Right lobe of liver (tissue), 6 donors: ENCODE measurements at regions not wholly inside any gene's neighbourhood (a gene's known extent, or its start where the extent isn't known, plus 50 kb on each side); places are given as distances from the start of the nearest gene placed in this dataset.
"Not testable (repeated sequence)": the region's sequence is repeated elsewhere in the genome, so short reads cannot be mapped to it uniquely, and the experiment has no call there.

Source experiments
- ATAC-seq, 4 donors: fragments of 200-7000 bp; cut with Tn5 transposase; one replicate each; pipeline ENCODE4 v1.9.1; 2020; ENCODE audit warnings: mild to moderate bottlenecking in 4 of 4, moderate library complexity in 4 of 4
- DNase-seq, 3 donors: peaks; one replicate each; pipeline ENCODE4 v3.0.0-alpha.2; 2020
- H3K27ac ChIP-seq, 3 donors: fragments of 200-600 bp; one replicate each; pipeline ENCODE4 v1.8.0; 2022
- H3K27me3 ChIP-seq, 2 donors: fragments of 200-600 bp; one replicate each; pipeline ENCODE4 v1.8.0; 2022
- H3K36me3 ChIP-seq, 4 donors: fragments of 200-600 bp; sonication (generic) in 1 of 4; one replicate each; pipeline versions ENCODE4 v1.5.1 to v1.8.0; 2017 to 2022; ENCODE audit warnings: control low read depth in 1 of 4
- H3K4me1 ChIP-seq, 4 donors: fragments of 200-600 bp; sonication (generic) in 1 of 4; one replicate each; pipeline versions ENCODE4 v1.5.1 to v1.8.0; 2017 to 2022; ENCODE audit warnings: control low read depth in 1 of 4
- H3K4me3 ChIP-seq, 3 donors: fragments of 200-600 bp; one replicate each; pipeline ENCODE4 v1.8.0; 2022
- H3K9me3 ChIP-seq, 4 donors: fragments of 200-600 bp; sonication (generic) in 1 of 4; one replicate each; pipeline versions ENCODE4 v1.5.1 to v1.8.0; 2017 to 2022; ENCODE audit warnings: control low read depth in 1 of 4
- CTCF ChIP-seq, 4 donors: fragments of 200-600 bp in 3 of 4; fragments of 450-650 bp in 1 of 4; IDR thresholded peaks; one replicate each; pipeline versions ENCODE4 v1.5.1 to v1.8.0; 2016 to 2022; ENCODE audit warnings: antibody characterized with exemption in 4 of 4, mild to moderate bottlenecking in 2 of 4
- POLR2A ChIP-seq: fragments of 450-650 bp; IDR thresholded peaks from one replicate; pipeline ENCODE4 v1.6.1; 2017; ENCODE audit warnings: antibody characterized with exemption, mild to moderate bottlenecking
- WGBS: methylation state at CpG from one replicate; pipeline ENCODE4 v1.1.6; 2018; ENCODE audit warnings: low coverage, low lambda C conversion rate; ENCODE audit not compliant: insufficient coverage; ENCODE audit errors: missing lambda C conversion rate; 5-methylcytosine and 5-hydroxymethylcytosine counted together
- intact Hi-C, 2 donors: fragments of 100-400 bp; cut with DNase I; formaldehyde crosslinking; loops; one replicate each; pipeline versions ENCODE4 v1.11.2 to v1.14.1; 2022
- donor health status: DM: no; HTN: yes; CAD: no.
- donor health status: DM: no; HTN: no; CAD: no.
- donor health status: DM: no; HTN: no; CAD: no.
- donor health status: DM: no; HTN: yes; CAD: no.
- donor health status: DM: no; HTN: yes; CAD: no.

- TF ChIP-seq CTCF (IDR thresholded peaks at IDR 0.05), result no peak
- no peak for TF ChIP-seq POLR2A
- intact Hi-C loops, result no loop called here
- H3K4me1 ChIP-seq, result no peaks in the 10 kb centered on the region
- DNase-seq (no peak), ATAC-seq (peak in 2 of 4 donors; percentile 45 to 80)
- no peaks in the 10 kb centered on the region for H3K9me3 ChIP-seq
- H3K36me3 ChIP-seq, result no peaks in the 10 kb centered on the region
- H3K27ac ChIP-seq, result no peak overlapping the region
- 24% methylated on average over 4 of the region's 4 CpGs for WGBS
- no peaks in the 10 kb centered on the region for H3K27me3 ChIP-seq
- H3K4me3 ChIP-seq, result no peak overlapping the region
Observed at GRCh38 chr4:124936427-124936826, 223.9 kb upstream of the ANKRD50 start.

GRCh38 chr4:124934916-124935315 lies 222.4 kb upstream of the ANKRD50 start:
- no peaks in the 10 kb centered on the region for H3K9me3 ChIP-seq
- H3K4me3 ChIP-seq, result no peak overlapping the region
- DNase-seq (no peak), ATAC-seq (no peak)
- H3K27me3 ChIP-seq, result no peaks in the 10 kb centered on the region
- H3K36me3 ChIP-seq, result no peaks in the 10 kb centered on the region
- H3K27ac ChIP-seq, result no peak overlapping the region
- intact Hi-C loops, result no loop called here
- no peak for TF ChIP-seq POLR2A
- no peak for TF ChIP-seq CTCF (IDR thresholded peaks at IDR 0.05)
- no peaks in the 10 kb centered on the region for H3K4me1 ChIP-seq

GRCh38 chr4:124933521-124933920 lies 221.0 kb upstream of the ANKRD50 start:
- intact Hi-C loops, result no loop called here
- DNase-seq, result no peak
- no peak overlapping the region for H3K27ac ChIP-seq
- no peaks in the 10 kb centered on the region for H3K36me3 ChIP-seq
- 66% methylated on average over 2 of the region's 2 CpGs for WGBS
- H3K27me3 ChIP-seq, result no peaks in the 10 kb centered on the region
- H3K4me1 ChIP-seq, result no peaks in the 10 kb centered on the region
- ATAC-seq, result no peak
- H3K9me3 ChIP-seq, result no peaks in the 10 kb centered on the region
- no peak overlapping the region for H3K4me3 ChIP-seq
- no peak for TF ChIP-seq POLR2A
- TF ChIP-seq CTCF (IDR thresholded peaks at IDR 0.05), result no peak

GRCh38 chr4:124932447-124932846 lies 219.9 kb upstream of the ANKRD50 start:
- TF ChIP-seq CTCF (IDR thresholded peaks at IDR 0.05) (no peak), POLR2A (no peak)
- no peak for DNase-seq
- Histone ChIP-seq H3K27ac (no peak overlapping the region), H3K36me3 (no peaks in the 10 kb centered on the region), H3K4me3 (no peak overlapping the region), H3K4me1 (no peaks in the 10 kb centered on the region), H3K27me3 (no peaks in the 10 kb centered on the region), H3K9me3 (no peaks in the 10 kb centered on the region)
- intact Hi-C loops, result no loop called here
- ATAC-seq, result peak in 1 of 4 donors; percentile 39
- WGBS, result 71% methylated on average over 1 of the region's 1 CpG

GRCh38 chr4:124931050-124931449 lies 218.5 kb upstream of the ANKRD50 start:
- DNase-seq (no peak), ATAC-seq (peak in 1 of 4 donors; percentile 56)
- no peaks in the 10 kb centered on the region for H3K9me3 ChIP-seq
- H3K36me3 ChIP-seq, result no peaks in the 10 kb centered on the region
- WGBS, result 30% methylated on average over 1 of the region's 1 CpG
- intact Hi-C loops, result no loop called here
- TF ChIP-seq CTCF (IDR thresholded peaks at IDR 0.05) (no peak), POLR2A (no peak)
- H3K4me3 ChIP-seq, result no peak overlapping the region
- no peak overlapping the region for H3K27ac ChIP-seq
- H3K4me1 ChIP-seq, result no peaks in the 10 kb centered on the region
- no peaks in the 10 kb centered on the region for H3K27me3 ChIP-seq

- 98% methylated on average over 9 of the region's 12 CpGs for WGBS
- DNase-seq, intact Hi-C loops: not testable (repeated sequence)
Observed at GRCh38 chr4:124922748-124923147, 210.2 kb upstream of the ANKRD50 start.

More at GRCh38 chr4:124922748-124923147, 210.2 kb upstream of the ANKRD50 start:
- H3K9me3 ChIP-seq, H3K27me3 ChIP-seq, H3K4me3 ChIP-seq, H3K27ac ChIP-seq, H3K36me3 ChIP-seq, ATAC-seq, H3K4me1 ChIP-seq: not testable (repeated sequence)
